ENCODE measurements at regions not wholly inside any gene's neighbourhood (a gene's known extent, or its start where the extent isn't known, plus 50 kb on each side); places are given as distances from the start of the nearest gene placed in this dataset.

DNA sequence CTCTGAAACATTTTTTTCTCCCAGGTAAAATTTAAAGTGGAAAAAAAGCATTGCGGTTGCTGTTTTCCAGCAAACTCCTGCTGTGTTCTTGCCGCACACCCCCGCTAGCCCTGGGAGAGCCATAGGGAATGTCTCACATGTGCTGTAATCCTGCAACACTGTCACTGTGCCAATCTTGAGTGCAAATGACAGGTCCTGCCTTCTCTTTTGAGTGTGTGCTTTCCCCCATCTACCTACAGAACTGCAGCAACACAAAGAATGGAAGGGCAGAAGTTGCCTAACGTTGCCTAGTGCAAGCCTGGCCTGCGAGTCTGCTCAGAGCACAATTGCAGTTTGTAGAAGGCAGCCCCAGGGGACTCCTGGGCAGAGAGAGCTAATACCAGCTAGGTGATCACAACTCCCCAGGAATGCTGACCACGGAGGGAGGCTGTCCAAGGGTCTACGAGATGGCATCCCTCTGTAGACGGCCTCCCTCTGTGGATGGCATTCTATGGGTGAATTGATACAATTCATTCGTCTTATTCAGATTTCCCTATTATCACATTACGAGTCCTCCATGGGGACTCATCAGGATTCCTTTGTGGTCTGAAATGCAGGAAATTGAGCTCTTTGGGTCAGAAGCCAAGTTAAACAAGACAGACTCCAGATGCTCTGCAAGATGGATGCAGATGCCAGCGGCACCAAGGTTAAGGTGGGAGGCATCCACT is 172.6 kb upstream of the S1PR3 start:
- Histone ChIP-seq H3K4me2 (ENCODE audit: insufficient read depth in 1 of 2, low read depth in 2 of 2, low read length in 2 of 2) (peak overlapping the region; percentile 40 to 57; a peak in 3 of 4 replicates), H3K18ac (ENCODE audit: extremely low read depth, low read length) (no peak overlapping the region), H2AFZ (ENCODE audit: low read length) (peak overlapping the region; percentile 97; the same call in 1 of the 2 replicates), H3K56ac (replicated peaks; ENCODE audit: insufficient read length, low read depth, low read length) (no peak overlapping the region), H3K4me1 (replicated peaks in 1 of 4; ENCODE audit: control insufficient read depth in 3 of 4, insufficient read depth in 4 of 4, low read length in 3 of 4) (peaks cover 6 to 10% (median 6%) of the 10 kb centered on the region in 4 experiments; a peak in 5 of 7 replicates), H3K9me3 (ENCODE audit: insufficient read depth in 2 of 2, low read depth in 1 of 2, low read length in 1 of 2) (no peaks in the 10 kb centered on the region), H3K4me3 (ENCODE audit: extremely low read depth in 1 of 4, insufficient read depth in 2 of 4, low read depth in 3 of 4, low read length in 4 of 4) (peak overlapping the region in 1 of 4 experiments; percentile 5; a peak in 1 of 8 replicates), H3K23me2 (ENCODE audit: low read depth, low read length) (0 out of 2 replicates have a peak, but pooled peaks cover 1% of the 10 kb centered on the region), H3K27ac (ENCODE audit: low read depth, low read length) (no peak overlapping the region), H3K9ac (replicated peaks in 1 of 4; ENCODE audit: extremely low read depth in 1 of 4, low read depth in 3 of 4, low read length in 3 of 4) (no peak overlapping the region; a peak in 1 of 7 replicates), H2BK5ac (ENCODE audit: low read depth, low read length) (no peak overlapping the region), H2BK20ac (ENCODE audit: low read length) (no peak overlapping the region), H3K14ac (ENCODE audit: insufficient read length) (no peak overlapping the region), H3K79me2 (ENCODE audit: control insufficient read depth in 1 of 2, insufficient read depth in 2 of 2, low read length in 2 of 2) (no peaks in the 10 kb centered on the region), H3K36me3 (ENCODE audit: control insufficient read depth in 2 of 4, insufficient read depth in 4 of 4, low read length in 3 of 4) (no peaks in the 10 kb centered on the region), H4K5ac (ENCODE audit: insufficient read length, low read depth, low read length) (no peak overlapping the region), H3K79me1 (ENCODE audit: low read depth, low read length) (no peaks in the 10 kb centered on the region), H4K8ac (ENCODE audit: extremely low read depth, insufficient read depth, low read length) (no peak overlapping the region; the same call in 1 of the 2 replicates), H3K23ac (ENCODE audit: insufficient read length) (no peak overlapping the region), H2AK5ac (ENCODE audit: low read depth, low read length) (no peak overlapping the region), H2BK120ac (replicated peaks; ENCODE audit: low read depth, low read length) (no peak overlapping the region), H4K20me1 (replicated peaks in 1 of 2; ENCODE audit: control insufficient read depth in 1 of 2, insufficient read depth in 2 of 2, low read length in 2 of 2) (no peaks in the 10 kb centered on the region), H2BK12ac (ENCODE audit: low read depth, low read length) (no peak overlapping the region), H2BK15ac (ENCODE audit: low read length) (no peak overlapping the region), H3K27me3 (replicated peaks in 1 of 4; ENCODE audit: control insufficient read depth in 3 of 4, extremely low read depth in 1 of 4, insufficient read depth in 3 of 4, low read length in 3 of 4) (no peaks in the 10 kb centered on the region), H3K4ac (replicated peaks; ENCODE audit: insufficient read length, low read depth, low read length) (no peak overlapping the region), H4K91ac (replicated peaks; ENCODE audit: insufficient read length, low read length) (no peak overlapping the region)
- 0 out of 2 replicates have a peak, but pooled peaks have one; percentile 16 for TF ChIP-seq YY1 (IDR thresholded peaks at IDR 0.05; ENCODE audit: low read depth, low read length)
- TF ChIP-seq CTBP2 (IDR thresholded peaks at IDR 0.05; ENCODE audit: borderline replicate concordance, insufficient read depth, insufficient read length, low read length) = peak; percentile 32
- TF ChIP-seq MAFK (IDR thresholded peaks at IDR 0.05; ENCODE audit: low read depth, low read length) = no peak
- ChIA-PET CTCF (ENCODE audit: partially characterized antibody) (no interaction called here), POLR2A (ENCODE audit: partially characterized antibody) (no interaction called here)
- 51% methylated on average over 11 of the region's 11 CpGs; no CpG with 5 or more reads in 1 of the 2 experiments for WGBS, 2 experiments (ENCODE audit: extremely low coverage in 1 of 2, insufficient coverage in 1 of 2, insufficient read length in 1 of 2, insufficient replicate concordance in 2 of 2, low coverage in 1 of 2, low lambda C conversion rate in 2 of 2, missing lambda C conversion rate in 1 of 2)
- FAIRE-seq (peak; percentile 28), DNase-seq (ENCODE audit: low read depth in 1 of 2, low spot score in 2 of 2) (peak in 1 of 2 experiments; percentile 50)

Measured in H1 (cell line).